ENCODE measurements at regions not wholly inside any gene's neighbourhood (a gene's known extent, or its start where the extent isn't known, plus 50 kb on each side); places are given as distances from the start of the nearest gene placed in this dataset.

- H3K27ac Mint-ChIP-seq (ENCODE audit: unreplicated experiment), result no peak overlapping the region
- CTCF ChIA-PET, result no interaction called here
- H3K27me3 Mint-ChIP-seq (ENCODE audit: unreplicated experiment), result no peaks in the 10 kb centered on the region
- BruUV-seq (replicated peaks), result no TSS peak
- H3K4me1 Mint-ChIP-seq (ENCODE audit: low read depth, unreplicated experiment), result no peaks in the 10 kb centered on the region
- peaks cover 4% of the 10 kb centered on the region for H3K9me3 Mint-ChIP-seq (ENCODE audit: low read depth, unreplicated experiment)
- TF ChIP-seq CTCF (IDR thresholded peaks at IDR 0.05; ENCODE audit: unreplicated experiment), result no peak
- DNase-seq, result no peak
- no peaks in the 10 kb centered on the region for H3K36me3 Mint-ChIP-seq (ENCODE audit: insufficient read depth, unreplicated experiment)
- intact Hi-C loops (cut with micrococcal nuclease; ENCODE audit: unreplicated experiment), result no loop called here
- no peak overlapping the region for H3K4me3 Mint-ChIP-seq (ENCODE audit: low read depth, unreplicated experiment)
Measured at GRCh38 chr1:4978660-4979390, 324.4 kb downstream of the AJAP1 start.

GRCh38 chr1:4977701-4978100, 323.3 kb downstream of the AJAP1 start:
- DNase-seq, result no peak
- Mint-ChIP-seq H3K27me3 (ENCODE audit: unreplicated experiment) (no peaks in the 10 kb centered on the region), H3K4me1 (ENCODE audit: low read depth, unreplicated experiment) (no peaks in the 10 kb centered on the region), H3K36me3 (ENCODE audit: insufficient read depth, unreplicated experiment) (no peaks in the 10 kb centered on the region), H3K4me3 (ENCODE audit: low read depth, unreplicated experiment) (no peak overlapping the region), H3K27ac (ENCODE audit: unreplicated experiment) (no peak overlapping the region), H3K9me3 (ENCODE audit: low read depth, unreplicated experiment) (peaks cover 4% of the 10 kb centered on the region)
- intact Hi-C loops (cut with micrococcal nuclease; ENCODE audit: unreplicated experiment), result no loop called here
- CTCF ChIA-PET, result no interaction called here
- no peak for TF ChIP-seq CTCF (IDR thresholded peaks at IDR 0.05; ENCODE audit: unreplicated experiment)
- no TSS peak for BruUV-seq (replicated peaks)

GRCh38 chr1:4976859-4977440, 322.5 kb downstream of the AJAP1 start:
- BruUV-seq (replicated peaks), result no TSS peak
- H3K27ac Mint-ChIP-seq (ENCODE audit: unreplicated experiment), result no peak overlapping the region
- no peak overlapping the region for H3K4me3 Mint-ChIP-seq (ENCODE audit: low read depth, unreplicated experiment)
- CTCF ChIA-PET, result no interaction called here
- intact Hi-C loops (cut with micrococcal nuclease; ENCODE audit: unreplicated experiment), result no loop called here
- no peak for TF ChIP-seq CTCF (IDR thresholded peaks at IDR 0.05; ENCODE audit: unreplicated experiment)
- peaks cover 6% of the 10 kb centered on the region for H3K9me3 Mint-ChIP-seq (ENCODE audit: low read depth, unreplicated experiment)
- H3K36me3 Mint-ChIP-seq (ENCODE audit: insufficient read depth, unreplicated experiment), result no peaks in the 10 kb centered on the region
- H3K27me3 Mint-ChIP-seq (ENCODE audit: unreplicated experiment), result no peaks in the 10 kb centered on the region
- no peaks in the 10 kb centered on the region for H3K4me1 Mint-ChIP-seq (ENCODE audit: low read depth, unreplicated experiment)
- DNase-seq, result no peak

- CTCF ChIA-PET, result no interaction called here
- no peak overlapping the region for H3K27ac Mint-ChIP-seq (ENCODE audit: unreplicated experiment)
- no peaks in the 10 kb centered on the region for H3K4me1 Mint-ChIP-seq (ENCODE audit: low read depth, unreplicated experiment)
- peaks cover 6% of the 10 kb centered on the region for H3K9me3 Mint-ChIP-seq (ENCODE audit: low read depth, unreplicated experiment)
- no peak for TF ChIP-seq CTCF (IDR thresholded peaks at IDR 0.05; ENCODE audit: unreplicated experiment)
- no TSS peak for BruUV-seq (replicated peaks)
- no peak for DNase-seq
- intact Hi-C loops (cut with micrococcal nuclease; ENCODE audit: unreplicated experiment), result no loop called here
- no peak overlapping the region for H3K4me3 Mint-ChIP-seq (ENCODE audit: low read depth, unreplicated experiment)
- H3K27me3 Mint-ChIP-seq (ENCODE audit: unreplicated experiment), result no peaks in the 10 kb centered on the region
- H3K36me3 Mint-ChIP-seq (ENCODE audit: insufficient read depth, unreplicated experiment), result no peaks in the 10 kb centered on the region
Measured at GRCh38 chr1:4975856-4976255, 321.4 kb downstream of the AJAP1 start.
